ENCODE measurements at regions not wholly inside any gene's neighbourhood (a gene's known extent, or its start where the extent isn't known, plus 50 kb on each side); places are given as distances from the start of the nearest gene placed in this dataset.

- DNase-seq: no peak
These were observed 83.2 kb downstream of the CEBPB start for GRCh38 chr20:50273601-50274491.

GRCh38 chr20:50274570-50275430 lies 84.2 kb downstream of the CEBPB start:
- no peak for DNase-seq

- no peak for DNase-seq
These were observed 85.8 kb downstream of the CEBPB start for GRCh38 chr20:50276119-50277063.

GRCh38 chr20:50277064-50277415 lies 86.4 kb downstream of the CEBPB start:
- DNase-seq: no peak

- DNase-seq: no peak
These were observed 87.1 kb downstream of the CEBPB start for GRCh38 chr20:50277460-50278376.

- DNase-seq: no peak
These were observed 87.7 kb downstream of the CEBPB start for GRCh38 chr20:50278377-50278683.

- DNase-seq: no peak
These were observed 88.3 kb downstream of the CEBPB start for GRCh38 chr20:50278684-50279531.

GRCh38 chr20:50279988-50280850 lies 89.6 kb downstream of the CEBPB start:
- no peak for DNase-seq

- DNase-seq: no peak
These were observed 90.4 kb downstream of the CEBPB start for GRCh38 chr20:50280851-50281655.

GRCh38 chr20:50281831-50282591 lies 91.4 kb downstream of the CEBPB start:
- no peak for DNase-seq

GRCh38 chr20:50282592-50283241 lies 92.1 kb downstream of the CEBPB start:
- no peak for DNase-seq

GRCh38 chr20:50283370-50283769 lies 92.7 kb downstream of the CEBPB start:
- no peak for DNase-seq

GRCh38 chr20:50283922-50284810 lies 93.5 kb downstream of the CEBPB start:
- DNase-seq: peak; percentile 22

GRCh38 chr20:50284811-50285375 lies 94.3 kb downstream of the CEBPB start:
- DNase-seq: no peak

GRCh38 chr20:50285376-50286173 lies 94.9 kb downstream of the CEBPB start:
- no peak for DNase-seq

Measured in NCI-H2107 (cell line).